HG03095 (cell line): ENCODE measurements at regions not wholly inside any gene's neighbourhood (a gene's known extent, or its start where the extent isn't known, plus 50 kb on each side); places are given as distances from the start of the nearest gene placed in this dataset.

Experiments used
- ATAC-seq: cut with Tn5 transposase; IDR thresholded peaks from one replicate; pipeline ENCODE4 v1.9.1; 2021; ENCODE audit warnings: moderate library complexity; ENCODE audit not compliant: unreplicated experiment

DNA sequence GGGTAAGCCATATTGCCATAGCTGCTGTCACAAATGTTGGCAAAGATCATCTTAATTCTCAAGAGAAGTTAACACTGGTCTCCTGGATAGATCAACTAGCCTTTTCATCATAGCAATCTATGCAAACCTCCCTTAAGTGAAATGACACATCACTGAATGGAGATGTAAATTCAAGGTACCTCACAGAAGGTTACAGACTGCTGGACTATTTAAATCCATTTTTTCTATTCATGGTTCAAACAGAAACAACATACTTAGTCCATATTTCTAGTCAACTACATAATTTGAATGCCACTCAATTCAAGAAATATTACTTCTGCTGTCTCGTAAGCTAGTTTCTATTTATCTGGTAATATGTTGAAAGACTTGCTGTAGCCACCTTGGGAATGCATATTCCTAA lies 748.3 kb downstream of the C12orf50 start:
- ATAC-seq: peak; percentile 44

DNA sequence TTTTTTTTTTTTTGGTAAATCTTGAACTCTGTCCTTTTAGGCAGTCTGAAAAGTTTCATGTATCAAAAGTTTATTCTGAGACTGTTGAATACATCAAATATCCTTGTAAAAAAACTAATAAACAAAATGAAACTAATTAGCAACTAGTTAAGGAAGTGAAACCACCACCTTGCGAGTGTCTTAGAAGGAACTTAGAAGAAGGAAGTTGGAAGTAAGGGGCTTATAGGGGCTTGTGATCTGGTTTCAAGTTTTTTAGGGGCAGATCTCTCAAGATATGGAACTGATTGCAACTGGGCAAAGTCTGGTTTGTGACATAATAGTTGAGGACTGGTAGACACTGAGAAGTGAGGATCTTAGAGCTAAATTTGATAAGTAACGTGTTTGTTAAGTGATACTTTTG lies 748.8 kb downstream of the C12orf50 start:
- peak; percentile 83 for ATAC-seq

DNA sequence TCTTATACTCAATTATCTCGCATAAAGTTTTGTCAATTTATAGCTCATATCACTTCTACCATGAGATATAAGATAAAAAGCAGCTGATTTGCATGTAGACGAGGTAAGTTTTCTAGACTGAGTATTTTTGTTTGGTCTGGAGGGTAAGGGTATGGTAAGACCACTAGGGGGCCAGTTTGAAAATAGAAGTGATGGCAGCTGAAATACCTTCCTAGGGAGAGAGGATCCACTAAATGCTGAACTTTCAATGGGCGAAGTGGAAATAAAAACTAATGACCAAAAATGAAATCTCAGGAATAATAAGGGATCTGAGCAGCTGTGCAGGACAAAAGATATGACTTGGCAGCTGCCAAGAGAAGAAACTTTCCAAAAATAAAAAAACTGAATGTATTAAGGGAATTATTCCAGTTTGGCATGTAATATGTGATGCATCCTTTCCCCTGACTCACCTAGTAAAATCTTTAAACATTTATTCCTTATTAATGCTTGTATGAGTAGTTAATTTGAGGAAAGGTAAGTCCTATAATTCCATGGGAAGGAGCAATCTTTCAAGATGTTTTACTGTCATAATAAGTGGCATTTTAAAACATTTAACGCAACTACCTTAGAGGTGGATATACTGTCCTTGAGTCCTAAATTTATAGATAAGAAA lies 754.5 kb downstream of the C12orf50 start:
- peak; percentile 52 for ATAC-seq

DNA sequence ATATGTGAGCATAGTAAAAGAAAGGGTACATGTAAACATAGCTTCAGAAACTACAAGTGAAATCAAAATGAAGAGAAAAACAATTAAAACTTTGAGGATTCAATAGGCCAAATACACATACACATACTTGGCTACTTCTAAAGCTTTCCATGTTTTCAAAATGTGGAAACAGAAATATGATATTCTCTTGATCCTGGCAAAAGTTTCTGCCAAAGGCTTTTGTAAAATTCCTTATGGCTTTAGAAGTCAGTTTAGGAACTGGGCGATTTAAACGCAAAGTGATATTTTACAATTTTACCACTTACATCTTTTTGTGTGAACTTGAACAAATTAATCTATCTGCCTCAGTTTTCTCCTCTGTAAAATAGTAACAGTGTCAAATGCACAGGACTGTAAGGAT lies 756.4 kb downstream of the C12orf50 start:
- no peak for ATAC-seq

DNA sequence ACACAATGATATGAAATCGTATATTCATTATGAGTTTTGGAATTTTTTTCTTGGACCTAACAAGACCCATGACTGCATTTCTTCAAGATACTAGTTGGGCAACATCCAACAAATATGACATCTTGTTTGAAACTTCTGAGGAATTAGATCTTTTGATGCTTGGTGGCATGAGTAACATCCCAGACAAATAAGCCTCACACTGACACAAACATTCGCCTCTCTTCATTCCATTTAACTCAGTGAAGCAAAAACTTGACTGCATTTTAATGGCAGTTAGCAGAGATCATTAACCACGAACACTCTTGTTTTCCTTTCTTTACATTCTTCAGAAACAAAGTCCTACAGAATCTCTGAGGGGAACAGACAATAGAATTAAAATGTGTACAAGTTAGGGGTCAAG lies 758.3 kb downstream of the C12orf50 start:
- ATAC-seq: no peak

DNA sequence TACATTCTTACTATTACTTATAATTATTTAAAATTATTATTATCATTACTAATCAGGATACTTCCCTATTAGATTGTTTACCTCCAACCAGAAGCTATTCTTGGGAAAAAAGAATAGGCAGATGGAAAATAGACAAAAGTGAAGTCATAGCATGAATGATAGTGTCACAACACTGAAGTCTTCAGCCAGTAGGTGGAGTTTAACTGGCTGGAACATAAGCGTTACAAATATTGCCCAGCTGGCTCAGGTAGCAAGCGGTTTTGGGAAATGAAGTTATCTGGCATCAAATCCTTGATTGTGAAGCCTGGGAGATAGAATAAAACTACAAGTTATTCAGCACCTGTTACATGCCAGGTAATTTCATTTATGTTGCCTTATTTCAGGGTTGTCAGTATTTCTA lies 762.9 kb downstream of the C12orf50 start:
- ATAC-seq: no peak

DNA sequence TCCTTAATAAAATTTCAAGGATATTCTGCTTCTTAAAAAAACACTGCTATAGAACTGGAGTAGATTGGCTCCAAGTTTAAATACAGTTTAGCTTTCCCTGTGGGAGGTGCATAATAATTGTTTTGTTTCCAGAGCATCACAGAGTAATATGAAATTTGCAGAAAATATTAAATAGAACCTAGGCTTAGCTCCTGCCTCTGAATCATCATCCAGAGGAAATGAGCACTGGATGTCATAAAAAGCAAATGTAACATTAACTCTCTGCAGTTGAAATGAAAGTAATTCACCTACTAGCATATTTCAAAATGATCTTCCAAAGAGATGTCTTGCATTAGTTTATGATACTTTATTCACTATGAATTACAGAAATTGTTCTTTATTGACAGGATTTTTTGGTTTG lies 769.8 kb downstream of the C12orf50 start:
- no peak for ATAC-seq

DNA sequence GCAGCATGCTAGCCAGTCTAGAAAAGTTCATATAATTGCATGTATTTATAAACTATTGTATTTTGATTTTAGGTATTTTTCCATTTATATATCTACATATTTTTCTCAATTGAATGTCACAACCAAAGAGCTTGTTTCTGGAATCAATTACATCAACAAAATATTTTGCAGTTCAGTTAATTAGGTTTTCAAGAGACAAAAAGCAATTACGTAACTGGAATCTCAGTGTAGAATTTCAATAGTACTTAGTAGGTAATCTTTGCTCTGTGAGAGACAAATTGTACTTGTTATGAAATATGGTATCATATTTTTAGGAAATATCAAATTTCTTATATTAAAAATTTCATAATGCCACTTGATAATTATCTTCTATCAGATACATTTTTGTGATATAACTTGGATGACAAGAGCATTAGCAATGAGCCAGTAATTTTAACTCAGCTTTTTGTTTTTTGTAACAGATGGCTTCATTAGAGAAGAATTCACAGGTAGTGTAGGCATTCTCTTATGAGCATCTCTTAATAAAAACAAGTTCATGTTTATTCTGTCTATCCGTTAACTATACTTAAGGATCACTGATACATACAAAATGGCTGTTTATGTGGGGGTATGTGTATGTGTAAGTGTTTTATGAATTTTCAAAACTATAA lies 774.7 kb downstream of the C12orf50 start:
- ATAC-seq: no peak

DNA sequence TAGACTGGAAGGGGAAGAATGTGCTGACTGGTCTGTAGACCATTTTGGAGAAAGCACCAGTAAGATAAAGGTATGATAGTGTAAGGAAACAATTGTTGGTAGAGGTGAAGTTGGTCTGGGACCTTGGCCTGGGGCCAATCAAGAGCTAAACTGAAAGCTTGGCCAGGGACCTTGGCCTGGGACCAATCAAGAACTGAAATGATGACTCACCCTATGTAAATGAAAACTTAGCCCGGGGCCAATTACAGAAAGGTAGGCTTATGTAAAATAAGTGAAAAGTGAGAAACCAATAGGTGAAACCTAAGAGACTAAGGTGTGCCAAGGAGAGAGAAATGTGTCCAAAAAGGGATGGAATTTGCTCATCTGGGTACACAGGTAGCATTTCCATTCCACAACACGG lies 776.0 kb downstream of the C12orf50 start:
- ATAC-seq: no peak

DNA sequence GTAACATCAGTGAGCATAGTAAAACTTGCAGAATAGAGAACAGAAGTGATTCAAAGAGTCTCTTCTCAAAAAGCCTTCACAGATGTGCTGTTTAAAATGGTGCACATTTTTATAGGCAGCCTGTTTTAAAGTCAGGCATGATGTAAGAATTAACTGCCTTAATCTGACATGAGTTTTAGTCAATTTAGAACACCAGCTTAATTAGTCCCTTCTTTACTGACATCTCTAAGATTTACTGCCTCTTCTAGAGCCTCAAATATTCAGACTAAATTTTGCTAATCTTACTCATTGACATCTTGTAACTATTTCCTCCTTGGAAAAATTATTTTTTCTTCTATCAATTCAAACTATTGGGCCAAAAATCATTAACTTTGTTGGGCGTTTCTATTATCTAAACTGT lies 782.5 kb downstream of the C12orf50 start:
- ATAC-seq: no peak

DNA sequence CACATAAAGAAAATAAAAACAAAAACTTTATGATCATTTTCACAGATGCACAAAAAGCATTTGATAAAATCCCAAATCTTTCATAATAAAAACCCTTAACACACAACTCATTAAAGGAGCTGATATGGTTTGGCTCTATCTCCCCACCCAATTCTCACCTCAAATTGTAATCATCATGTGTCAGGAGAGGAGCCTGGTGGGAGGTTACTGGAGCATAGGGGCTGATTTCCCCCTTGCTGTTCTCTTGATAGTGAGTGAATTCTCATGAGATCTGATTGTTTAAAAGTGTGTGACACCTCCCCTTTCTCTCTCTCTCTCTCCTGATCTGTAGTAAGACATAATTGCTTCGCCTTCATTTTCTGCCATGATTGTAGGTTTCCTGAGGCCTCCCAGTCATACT lies 790.7 kb downstream of the C12orf50 start:
- ATAC-seq: no peak

DNA sequence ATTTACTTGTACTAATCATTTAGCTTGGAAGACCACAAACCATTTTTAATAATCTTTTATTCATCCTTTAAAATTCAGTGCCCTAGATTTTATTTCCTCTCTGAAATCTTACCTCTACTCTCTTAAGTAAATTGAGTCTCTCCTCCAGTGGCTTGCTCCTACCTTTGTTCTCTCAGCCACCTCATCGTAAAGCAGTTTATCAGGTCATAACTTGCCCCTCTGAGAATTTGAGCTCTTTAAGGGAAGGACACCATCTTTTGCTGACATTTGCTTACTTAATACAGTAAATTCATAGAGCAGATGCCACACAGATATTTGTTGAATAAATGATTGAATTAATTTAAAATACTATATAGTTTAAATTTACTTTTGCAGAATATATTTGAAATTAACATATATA lies 794.3 kb downstream of the C12orf50 start:
- no peak for ATAC-seq

DNA sequence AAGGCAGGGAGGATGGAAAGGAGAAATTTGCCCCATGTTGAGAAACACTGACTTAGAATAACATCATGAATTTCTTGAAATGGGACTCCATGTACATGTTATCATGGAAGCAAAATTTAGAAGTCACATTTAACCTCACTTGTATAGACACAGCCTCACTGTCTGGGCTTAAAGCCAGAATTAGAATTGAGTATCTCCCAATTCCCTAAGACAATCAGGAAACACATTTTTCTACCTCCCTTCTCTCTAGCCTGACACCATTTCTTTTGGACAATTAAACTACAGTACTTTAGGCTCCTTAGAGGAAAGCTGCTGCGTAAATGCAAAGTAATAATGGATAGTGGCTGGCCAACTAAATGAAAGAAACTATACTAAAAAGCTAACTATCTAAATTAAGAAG lies 795.5 kb downstream of the C12orf50 start:
- no peak for ATAC-seq

DNA sequence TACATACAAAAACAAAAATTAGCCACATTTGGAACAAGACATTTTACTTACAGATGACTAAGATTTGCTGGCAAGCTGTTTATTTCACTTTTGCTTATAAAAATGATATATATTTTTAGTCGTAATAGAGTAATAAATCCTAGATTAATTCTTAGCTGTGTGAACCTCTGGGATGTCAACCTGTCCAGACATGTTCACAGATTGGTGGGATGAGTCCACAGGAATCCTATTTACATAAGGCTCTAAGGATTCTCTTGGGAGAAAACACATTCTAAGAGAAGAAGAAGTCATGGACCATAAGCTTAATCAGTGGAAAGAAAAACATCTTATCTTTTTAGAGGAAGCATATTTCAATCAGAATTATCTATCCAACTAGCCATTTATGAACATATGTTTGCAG lies 797.4 kb downstream of the C12orf50 start:
- no peak for ATAC-seq

DNA sequence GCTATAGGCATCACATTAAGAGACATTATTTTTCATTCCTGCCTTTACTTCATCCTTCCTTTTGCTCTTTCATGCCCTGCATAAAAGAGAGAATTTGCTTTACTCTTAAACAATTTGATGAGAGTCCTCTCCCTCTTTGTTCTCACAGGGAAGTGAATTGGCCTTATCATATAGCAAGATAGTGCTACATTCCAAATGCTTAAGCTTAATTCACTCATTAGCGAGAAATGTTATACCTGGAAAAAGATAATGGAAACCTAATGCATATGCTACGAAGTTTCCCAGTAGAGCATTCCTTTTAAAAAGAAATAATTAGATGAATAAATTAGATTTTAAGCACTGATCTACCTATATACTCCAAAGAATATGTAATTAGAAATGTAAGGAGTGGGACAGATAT lies 798.8 kb downstream of the C12orf50 start:
- no peak for ATAC-seq

DNA sequence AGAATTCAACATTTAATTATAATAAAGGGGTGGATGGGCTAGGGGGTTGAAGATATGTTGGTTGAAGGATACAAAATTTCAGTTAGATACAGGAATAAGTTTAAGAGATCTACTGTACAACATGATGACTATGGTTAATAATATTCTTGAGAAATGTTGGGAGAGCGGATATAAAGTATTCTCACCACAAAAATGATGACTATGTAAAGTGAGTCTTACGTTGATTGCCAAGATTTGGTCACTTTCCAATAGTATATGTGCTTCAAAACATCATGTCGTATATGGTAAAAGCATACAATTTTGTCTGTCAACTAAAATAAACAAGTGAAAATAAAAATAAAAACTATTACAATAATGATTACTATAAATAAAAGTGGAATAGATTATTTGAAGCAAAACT lies 802.0 kb downstream of the C12orf50 start:
- ATAC-seq: no peak

DNA sequence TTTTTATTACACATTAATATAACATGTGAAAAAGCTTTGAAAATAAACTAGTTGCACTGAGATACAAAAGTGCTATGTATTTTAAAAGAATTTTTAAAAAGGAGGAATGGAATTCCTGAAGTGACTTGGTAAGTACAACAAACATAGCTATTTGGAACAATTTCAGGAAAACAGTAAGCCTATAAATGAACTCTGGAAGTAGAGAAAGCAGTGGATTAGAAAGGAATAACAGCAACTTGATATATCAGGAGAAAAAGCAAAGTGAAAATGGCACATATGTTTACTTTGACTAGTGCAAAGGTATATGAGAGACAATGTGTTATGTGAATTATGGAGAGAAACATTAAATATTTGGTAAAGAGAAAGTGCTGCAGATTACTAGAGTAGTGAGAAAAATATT lies 811.7 kb downstream of the C12orf50 start:
- ATAC-seq: no peak

DNA sequence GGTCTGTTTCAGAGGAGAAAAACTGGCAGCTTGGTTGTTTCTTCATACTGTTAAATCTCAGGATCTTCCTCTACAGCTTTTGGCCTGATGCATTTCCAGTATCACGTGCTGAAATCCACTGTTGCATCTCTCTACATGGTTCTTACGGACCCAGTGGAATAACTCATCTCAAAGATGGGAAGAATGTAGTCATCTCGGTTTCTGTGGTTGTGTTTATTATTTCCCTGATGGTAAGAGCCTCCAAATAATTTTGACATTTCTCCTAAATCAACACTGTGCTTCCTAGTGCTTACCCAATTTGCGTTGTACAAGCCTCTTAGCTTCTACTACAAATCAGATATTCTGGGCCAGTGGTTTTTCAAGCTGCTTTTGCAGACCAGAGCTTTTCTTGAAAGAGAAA lies 812.8 kb downstream of the C12orf50 start:
- ATAC-seq: no peak

DNA sequence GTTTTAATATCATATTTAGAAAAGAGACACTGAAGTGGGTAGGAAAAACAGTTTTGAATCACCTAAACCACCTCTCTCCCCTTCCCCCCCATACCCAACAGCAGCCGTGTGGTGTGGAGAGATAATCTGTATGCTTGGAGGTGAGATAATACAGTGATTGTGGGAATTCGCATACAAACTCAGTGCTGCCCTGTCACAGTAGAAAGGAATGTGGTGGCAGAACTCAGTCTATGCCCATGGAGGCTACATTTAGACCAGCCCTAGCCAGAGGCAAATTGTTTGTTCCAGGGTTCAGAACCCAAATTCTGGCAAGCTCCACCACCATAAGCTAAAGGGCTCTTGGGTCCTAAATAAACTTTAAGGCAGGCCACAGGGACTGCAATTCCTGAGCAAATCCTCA lies 827.0 kb downstream of the C12orf50 start:
- ATAC-seq: no peak

DNA sequence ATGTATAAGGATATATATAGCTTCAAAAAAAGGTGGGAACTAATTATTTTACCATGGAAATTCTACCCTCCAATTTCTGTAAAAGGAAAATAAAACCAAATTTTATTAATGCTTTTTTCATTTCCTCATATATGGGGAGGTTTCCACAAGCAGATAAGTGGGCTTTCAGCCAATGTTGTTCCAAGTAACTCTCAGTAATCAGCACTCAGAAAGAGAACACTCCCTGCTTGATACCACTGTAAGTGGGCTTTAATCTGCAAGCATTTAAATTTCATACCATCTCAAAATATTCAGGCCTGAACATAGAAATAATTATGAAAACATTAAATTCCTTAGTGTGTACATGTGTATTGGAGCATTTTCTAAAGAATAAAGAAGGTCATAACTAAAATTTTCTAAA lies 827.6 kb downstream of the C12orf50 start:
- no peak for ATAC-seq

DNA sequence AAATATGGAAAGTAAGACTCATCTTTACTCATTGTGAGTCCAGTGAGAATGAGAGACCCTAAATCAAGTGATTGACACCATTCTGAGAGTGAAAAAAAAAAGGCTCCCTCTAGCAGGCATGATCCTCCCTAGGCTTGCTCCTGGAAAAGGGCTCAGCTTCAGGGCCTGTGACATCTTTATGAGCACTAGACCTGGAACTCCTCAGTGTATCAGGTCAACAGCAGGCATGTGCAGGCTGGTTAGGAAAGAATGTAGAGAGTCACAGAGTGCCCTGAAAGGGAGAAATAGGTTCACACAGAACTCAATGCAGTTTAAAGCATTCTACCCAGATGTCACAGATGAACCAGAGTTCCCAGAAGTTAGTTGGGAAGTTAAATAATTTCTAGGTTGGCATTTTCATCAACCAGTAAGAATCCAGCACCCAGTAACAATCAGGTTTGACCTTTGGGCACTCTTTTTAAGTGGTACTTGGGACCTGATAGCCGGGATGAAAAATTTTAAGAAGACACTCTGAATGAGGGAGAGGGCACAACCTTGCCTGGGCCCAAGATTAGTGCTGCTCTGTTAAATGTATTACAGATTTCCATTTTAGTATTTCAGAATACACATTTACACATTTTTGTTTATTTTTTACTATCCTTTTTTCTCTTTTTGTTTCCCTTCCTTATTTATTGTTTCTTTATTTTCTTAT lies 828.8 kb downstream of the C12orf50 start:
- no peak for ATAC-seq

DNA sequence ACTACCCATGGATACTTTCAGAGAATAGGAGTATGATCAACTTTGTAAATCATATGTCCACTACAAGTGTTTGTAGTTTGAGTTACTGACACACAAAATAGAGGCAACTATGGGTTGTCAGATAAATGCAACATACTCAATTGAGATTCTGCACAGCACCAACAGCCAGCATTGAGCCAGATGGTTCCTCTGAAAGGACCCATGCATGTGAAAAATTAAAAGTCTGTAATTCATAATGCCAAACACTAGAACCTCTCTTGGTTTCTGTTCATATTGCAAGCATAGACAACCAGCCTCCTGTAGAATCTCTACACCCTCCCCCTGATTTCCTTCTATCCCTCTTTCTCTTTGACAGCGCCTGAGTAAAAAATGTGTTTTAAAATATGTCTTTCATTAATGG lies 831.0 kb downstream of the C12orf50 start:
- no peak for ATAC-seq
